Raji (cell line): ENCODE measurements at regions not wholly inside any gene's neighbourhood (a gene's known extent, or its start where the extent isn't known, plus 50 kb on each side); places are given as distances from the start of the nearest gene placed in this dataset.

ENCODE experiments used
- POLR2A ChIP-seq: IDR thresholded peaks from 2 replicates; pipeline ENCODE4 v1.6.1; 2011; ENCODE audit warnings: low read depth, low read length, control low read depth; ENCODE audit not compliant: insufficient read depth

DNA sequence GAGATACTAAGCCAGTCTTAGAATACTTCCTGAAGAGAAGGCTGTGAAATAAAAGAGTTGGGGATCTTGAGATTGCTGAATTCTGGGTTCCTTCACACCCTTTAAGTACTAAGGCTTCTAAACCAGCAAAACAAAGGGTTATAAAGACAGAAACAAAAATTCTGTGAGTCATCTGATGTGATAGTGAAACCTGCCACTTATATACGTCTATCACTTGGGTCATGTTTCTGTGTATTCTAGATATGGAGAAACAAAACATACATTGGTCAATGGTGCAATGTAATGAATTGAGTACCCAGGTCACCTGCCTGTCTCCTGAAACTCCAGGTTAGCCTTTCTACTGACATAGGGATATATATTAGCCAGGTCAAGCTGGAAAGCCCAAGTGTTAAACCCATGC is 319.3 kb upstream of the GRAMD2B start:
- no peak for TF ChIP-seq POLR2A

- no peak for TF ChIP-seq POLR2A
Measured at GRCh38 chr5:126104341-126104740, 318.9 kb upstream of the GRAMD2B start.

DNA sequence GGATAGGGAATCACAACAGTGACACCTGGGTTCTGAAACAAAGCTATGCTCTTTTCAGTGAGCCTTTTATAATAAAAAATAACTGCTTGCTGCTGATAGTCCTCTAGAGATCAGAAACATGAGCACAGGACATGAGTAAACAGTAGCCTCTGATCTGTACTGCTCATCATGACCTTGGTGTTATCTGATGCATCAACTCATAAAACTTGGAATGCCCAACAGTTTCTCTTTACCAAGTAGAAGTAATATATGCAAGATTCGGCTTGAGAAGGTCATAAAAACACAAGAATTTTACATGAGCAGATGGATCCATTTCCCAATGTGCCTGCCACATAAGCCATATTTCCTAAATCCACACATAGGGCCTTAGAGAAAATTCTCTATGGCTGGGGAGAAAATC is 318.3 kb upstream of the GRAMD2B start:
- TF ChIP-seq POLR2A: no peak

DNA sequence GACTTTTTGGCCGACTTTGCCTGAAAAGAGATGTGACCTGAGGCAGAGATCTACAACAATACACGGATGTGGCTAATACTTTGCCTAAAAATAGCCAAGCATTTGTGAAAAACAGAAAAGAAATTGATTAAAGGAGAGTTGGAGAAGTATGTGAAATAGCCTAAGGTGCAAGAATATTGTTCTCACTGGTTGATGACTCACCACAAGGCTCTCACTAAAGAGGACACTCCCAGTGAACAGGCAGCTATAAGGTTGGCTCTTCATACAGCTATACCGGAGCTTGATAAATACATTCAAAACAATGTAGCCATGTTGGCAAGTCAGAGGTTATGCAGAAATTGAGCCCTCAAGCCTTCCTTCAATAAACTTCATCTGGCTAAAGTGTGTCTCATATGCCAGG is 317.2 kb upstream of the GRAMD2B start:
- no peak for TF ChIP-seq POLR2A

DNA sequence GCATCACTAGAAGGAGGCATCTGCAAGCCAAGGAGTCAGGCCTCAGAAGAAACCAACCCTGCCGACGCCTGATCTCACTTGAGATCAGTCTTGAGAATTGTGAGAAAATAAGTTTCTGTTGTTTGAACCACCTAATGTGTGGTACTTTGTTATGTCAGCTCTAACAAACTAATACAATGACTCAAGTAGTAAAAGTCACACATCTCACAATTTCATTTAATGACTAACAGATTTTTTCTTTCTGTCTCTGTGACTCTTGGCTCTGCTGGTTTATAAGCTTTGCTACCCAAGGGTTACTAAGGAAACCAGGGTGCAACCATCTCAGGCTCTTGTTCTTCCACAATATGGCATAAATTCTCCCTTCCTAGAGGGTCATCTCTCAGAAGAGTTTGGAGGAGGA is 315.8 kb upstream of the GRAMD2B start:
- no peak for TF ChIP-seq POLR2A

DNA sequence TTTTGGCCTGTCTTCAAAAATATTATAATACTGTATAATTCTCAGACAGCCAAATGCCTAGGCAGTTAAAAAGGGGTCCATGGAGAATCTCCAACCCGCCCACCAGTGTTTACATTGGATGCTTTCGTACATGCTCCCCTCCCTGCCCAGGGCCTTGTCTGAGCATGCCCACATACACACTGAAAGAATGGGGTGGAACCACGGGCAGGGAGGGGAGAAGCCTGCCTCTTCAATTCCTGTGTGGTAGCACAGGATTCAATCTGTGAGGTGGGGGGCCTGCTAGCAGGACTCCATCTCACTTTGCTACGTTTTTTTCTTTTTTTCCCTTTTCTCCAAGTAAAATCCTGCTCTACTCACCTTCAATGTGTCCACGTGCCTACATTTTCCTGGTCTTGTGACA is 314.7 kb upstream of the GRAMD2B start:
- TF ChIP-seq POLR2A: no peak

DNA sequence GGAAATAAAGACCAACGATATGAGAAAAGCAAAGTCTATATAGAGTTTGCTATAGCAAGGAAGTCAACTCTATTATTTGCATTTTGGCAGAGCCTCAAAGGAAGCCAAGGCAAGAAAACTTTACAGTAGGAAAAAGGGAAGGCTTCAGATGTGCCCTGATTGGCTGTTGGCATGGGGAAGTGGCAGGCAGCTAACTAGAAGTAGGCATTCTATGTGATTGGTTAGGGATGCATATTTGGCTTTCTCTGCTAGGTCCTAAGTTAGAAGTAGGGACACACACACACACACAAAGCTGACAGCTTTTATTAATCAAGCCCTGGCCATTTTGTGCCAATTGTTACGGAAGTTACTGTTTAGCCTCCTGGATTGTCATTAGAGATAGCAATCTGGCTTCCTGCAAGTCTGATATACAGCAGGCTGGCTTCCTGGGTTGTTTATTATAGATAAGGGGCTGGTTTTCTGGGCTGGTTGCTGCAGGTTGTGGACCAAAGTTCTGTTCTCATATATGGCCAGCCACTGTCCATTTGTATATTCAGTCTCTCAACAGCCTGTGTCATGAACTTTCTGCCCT is 308.1 kb upstream of the GRAMD2B start:
- no peak for TF ChIP-seq POLR2A

GRCh38 chr5:126117044-126117443 is 306.2 kb upstream of the GRAMD2B start:
- no peak for TF ChIP-seq POLR2A

- TF ChIP-seq POLR2A: no peak
Measured at GRCh38 chr5:126119887-126120442, 303.2 kb upstream of the GRAMD2B start.

- no peak for TF ChIP-seq POLR2A
Measured at GRCh38 chr5:126120939-126121338, 302.3 kb upstream of the GRAMD2B start.

DNA sequence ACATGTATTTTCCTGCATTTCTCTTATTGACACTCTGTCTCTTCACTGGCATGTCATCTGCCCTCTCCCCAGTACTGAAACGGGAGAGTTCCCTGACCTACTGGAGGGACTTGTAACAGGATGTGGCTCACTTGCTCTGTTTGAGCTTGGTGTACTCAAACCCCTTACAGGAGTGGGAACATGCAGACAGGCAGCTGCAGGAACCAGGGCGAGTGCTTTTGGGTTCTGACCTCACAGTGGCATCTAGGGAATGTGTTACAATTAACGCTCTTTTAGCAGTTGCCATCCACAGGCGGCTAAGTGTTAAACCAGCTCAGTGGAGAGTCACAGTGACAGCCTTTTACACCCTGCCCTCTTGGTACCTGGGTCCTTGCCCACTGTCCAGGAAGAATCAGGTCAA is 300.3 kb upstream of the GRAMD2B start:
- TF ChIP-seq POLR2A: no peak

DNA sequence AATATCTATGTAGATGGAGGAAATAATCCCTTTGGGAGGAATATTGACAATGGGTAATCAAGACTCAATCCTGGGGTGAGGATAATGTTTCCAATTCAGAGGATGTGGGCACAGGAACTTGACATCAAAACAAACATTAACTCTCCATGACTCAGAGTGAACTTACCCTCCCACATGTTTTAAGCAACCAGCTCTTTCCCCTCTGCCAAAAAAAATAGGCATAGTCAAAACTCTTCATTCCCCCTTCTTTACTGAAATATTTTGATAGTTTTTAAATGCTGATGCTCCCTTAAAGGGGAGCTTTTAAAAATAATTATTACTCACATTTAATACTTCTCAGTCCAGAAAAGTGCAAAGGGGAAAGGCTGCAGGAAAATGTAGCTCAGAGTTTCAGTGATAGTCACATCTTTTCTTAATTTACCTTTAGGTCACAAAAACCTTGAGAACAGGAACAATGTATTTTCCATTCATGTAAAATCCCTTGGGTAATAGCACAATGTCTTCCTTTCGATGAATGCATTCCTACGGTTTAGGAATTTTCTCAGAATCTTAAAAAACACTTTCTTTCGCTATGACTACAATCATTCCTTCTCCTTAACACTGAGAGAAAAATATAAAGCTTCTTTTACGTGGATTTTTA is 298.4 kb upstream of the GRAMD2B start:
- TF ChIP-seq POLR2A: no peak

GRCh38 chr5:126125407-126125806 is 297.8 kb upstream of the GRAMD2B start:
- no peak for TF ChIP-seq POLR2A

GRCh38 chr5:126126574-126126973 is 296.6 kb upstream of the GRAMD2B start:
- no peak for TF ChIP-seq POLR2A

GRCh38 chr5:126129431-126129830 is 293.8 kb upstream of the GRAMD2B start:
- TF ChIP-seq POLR2A: no peak

DNA sequence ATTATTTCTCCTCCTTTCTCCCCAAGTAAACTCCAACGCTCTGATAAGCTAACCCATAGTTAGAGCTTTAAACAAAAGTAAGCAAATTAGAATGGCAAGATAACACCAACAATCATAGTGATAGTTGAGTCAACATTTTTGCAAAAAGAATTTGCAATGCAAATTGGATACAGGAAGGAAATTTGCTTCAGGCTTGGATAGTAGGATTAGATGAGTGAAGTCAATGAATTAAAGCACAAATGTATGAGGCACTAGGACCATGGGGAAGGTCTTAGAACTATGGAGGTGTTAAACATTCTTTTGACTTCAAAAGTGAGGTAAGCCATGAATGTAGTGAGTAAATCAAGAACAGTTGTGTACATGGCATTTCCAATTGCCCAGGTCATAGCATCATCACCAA is 289.8 kb upstream of the GRAMD2B start:
- TF ChIP-seq POLR2A: no peak

- TF ChIP-seq POLR2A: no peak
Measured at GRCh38 chr5:126137891-126138280, 285.3 kb upstream of the GRAMD2B start.

GRCh38 chr5:126138281-126138931 is 284.8 kb upstream of the GRAMD2B start:
- no peak for TF ChIP-seq POLR2A
